ENCODE measurements at regions not wholly inside any gene's neighbourhood (a gene's known extent, or its start where the extent isn't known, plus 50 kb on each side); places are given as distances from the start of the nearest gene placed in this dataset.

DNA sequence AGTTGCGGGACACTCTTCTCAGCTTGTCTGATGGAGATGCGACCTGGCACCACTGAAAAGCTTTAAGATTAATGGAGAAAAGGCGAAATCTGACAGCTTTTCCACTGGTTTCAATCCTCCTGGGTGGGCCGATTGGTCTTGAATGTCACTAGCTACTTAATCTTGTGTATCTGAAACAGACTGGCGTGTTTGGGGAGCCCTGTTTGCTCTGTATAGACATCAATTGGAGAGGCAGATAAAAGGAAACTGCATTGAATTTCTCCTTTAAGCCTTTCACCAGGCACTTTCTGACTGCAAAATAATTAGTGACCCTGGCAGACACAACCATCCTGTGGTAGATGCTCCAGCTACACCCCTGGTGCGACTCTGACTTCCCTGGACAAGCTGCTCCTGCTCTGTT is 224.2 kb downstream of the NDUFS4 start:
- Histone ChIP-seq H3K9ac (ENCODE audit: low read length) (no peak overlapping the region; the same call in 1 of the 2 replicates), H3K4me3 (ENCODE audit: low read depth, low read length, poor library complexity, severe bottlenecking) (no peak overlapping the region), H3K9me2 (ENCODE audit: low read depth, low read length) (no peaks in the 10 kb centered on the region), H3K4me1 (ENCODE audit: insufficient read depth, low read length, severe bottlenecking) (peaks cover 49% of the 10 kb centered on the region), H3K36me3 (ENCODE audit: insufficient read depth, low read length) (no peaks in the 10 kb centered on the region), H3K4me2 (ENCODE audit: low read length) (no peak overlapping the region), H4K20me1 (ENCODE audit: insufficient read depth, low read length) (no peaks in the 10 kb centered on the region), H3K27me3 (ENCODE audit: insufficient read depth, low read length) (no peaks in the 10 kb centered on the region), H2AFZ (ENCODE audit: low read length) (no peak overlapping the region; the same call in 1 of the 2 replicates), H3K27ac (ENCODE audit: low read depth, low read length, poor library complexity, severe bottlenecking) (peak overlapping the region; percentile 76), H3K79me2 (ENCODE audit: insufficient read depth, low read length) (no peaks in the 10 kb centered on the region), H3K9me3 (ENCODE audit: low read length) (peaks cover 3% of the 10 kb centered on the region; the same call in 1 of the 2 replicates), H3F3A (ENCODE audit: insufficient read depth, low read length) (no peaks in the 10 kb centered on the region)
- TF ChIP-seq EZH2 (IDR thresholded peaks at IDR 0.05; ENCODE audit: borderline replicate concordance, low read length): no peak
- TF ChIP-seq, protein P1, sequence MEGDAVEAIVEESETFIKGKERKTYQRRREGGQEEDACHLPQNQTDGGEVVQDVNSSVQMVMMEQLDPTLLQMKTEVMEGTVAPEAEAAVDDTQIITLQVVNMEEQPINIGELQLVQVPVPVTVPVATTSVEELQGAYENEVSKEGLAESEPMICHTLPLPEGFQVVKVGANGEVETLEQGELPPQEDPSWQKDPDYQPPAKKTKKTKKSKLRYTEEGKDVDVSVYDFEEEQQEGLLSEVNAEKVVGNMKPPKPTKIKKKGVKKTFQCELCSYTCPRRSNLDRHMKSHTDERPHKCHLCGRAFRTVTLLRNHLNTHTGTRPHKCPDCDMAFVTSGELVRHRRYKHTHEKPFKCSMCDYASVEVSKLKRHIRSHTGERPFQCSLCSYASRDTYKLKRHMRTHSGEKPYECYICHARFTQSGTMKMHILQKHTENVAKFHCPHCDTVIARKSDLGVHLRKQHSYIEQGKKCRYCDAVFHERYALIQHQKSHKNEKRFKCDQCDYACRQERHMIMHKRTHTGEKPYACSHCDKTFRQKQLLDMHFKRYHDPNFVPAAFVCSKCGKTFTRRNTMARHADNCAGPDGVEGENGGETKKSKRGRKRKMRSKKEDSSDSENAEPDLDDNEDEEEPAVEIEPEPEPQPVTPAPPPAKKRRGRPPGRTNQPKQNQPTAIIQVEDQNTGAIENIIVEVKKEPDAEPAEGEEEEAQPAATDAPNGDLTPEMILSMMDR (IDR thresholded peaks at IDR 0.05; ENCODE audit: low read length): no peak

DNA sequence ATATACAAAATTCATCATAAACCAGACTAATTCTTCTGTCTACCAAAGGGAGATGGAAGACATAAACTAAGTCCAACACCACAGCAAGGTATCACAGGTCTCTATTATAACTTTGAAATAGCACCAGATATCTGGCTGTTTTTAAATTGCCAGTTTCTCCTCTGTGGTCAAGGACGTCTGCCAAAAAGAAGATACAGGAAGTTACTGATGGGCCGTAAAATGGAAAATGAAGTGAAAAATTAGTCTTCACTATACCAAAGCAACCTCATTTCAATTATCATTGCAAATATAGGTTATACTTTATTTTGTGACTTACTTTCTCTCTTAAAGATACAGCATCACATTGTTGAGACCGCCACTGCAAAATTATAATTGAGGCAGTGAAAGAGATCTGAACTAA is 225.5 kb downstream of the NDUFS4 start:
- Histone ChIP-seq H3K4me2 (ENCODE audit: low read length) (peak overlapping the region; percentile 43), H3K27ac (ENCODE audit: low read depth, low read length, poor library complexity, severe bottlenecking) (peak overlapping the region; percentile 76), H3K79me2 (ENCODE audit: insufficient read depth, low read length) (no peaks in the 10 kb centered on the region), H3K9me2 (ENCODE audit: low read depth, low read length) (no peaks in the 10 kb centered on the region), H3K36me3 (ENCODE audit: insufficient read depth, low read length) (no peaks in the 10 kb centered on the region), H3F3A (ENCODE audit: insufficient read depth, low read length) (no peaks in the 10 kb centered on the region), H4K20me1 (ENCODE audit: insufficient read depth, low read length) (no peaks in the 10 kb centered on the region), H2AFZ (ENCODE audit: low read length) (no peak overlapping the region), H3K9ac (ENCODE audit: low read length) (peak overlapping the region; percentile 25; the same call in 1 of the 2 replicates), H3K27me3 (ENCODE audit: insufficient read depth, low read length) (no peaks in the 10 kb centered on the region), H3K4me1 (ENCODE audit: insufficient read depth, low read length, severe bottlenecking) (peaks cover 45% of the 10 kb centered on the region), H3K4me3 (ENCODE audit: low read depth, low read length, poor library complexity, severe bottlenecking) (no peak overlapping the region), H3K9me3 (ENCODE audit: low read length) (peaks cover 3% of the 10 kb centered on the region; the same call in 1 of the 2 replicates)
- TF ChIP-seq, protein P1 (IDR thresholded peaks at IDR 0.05; ENCODE audit: low read length): no peak
- TF ChIP-seq EZH2 (IDR thresholded peaks at IDR 0.05; ENCODE audit: borderline replicate concordance, low read length): no peak

DNA sequence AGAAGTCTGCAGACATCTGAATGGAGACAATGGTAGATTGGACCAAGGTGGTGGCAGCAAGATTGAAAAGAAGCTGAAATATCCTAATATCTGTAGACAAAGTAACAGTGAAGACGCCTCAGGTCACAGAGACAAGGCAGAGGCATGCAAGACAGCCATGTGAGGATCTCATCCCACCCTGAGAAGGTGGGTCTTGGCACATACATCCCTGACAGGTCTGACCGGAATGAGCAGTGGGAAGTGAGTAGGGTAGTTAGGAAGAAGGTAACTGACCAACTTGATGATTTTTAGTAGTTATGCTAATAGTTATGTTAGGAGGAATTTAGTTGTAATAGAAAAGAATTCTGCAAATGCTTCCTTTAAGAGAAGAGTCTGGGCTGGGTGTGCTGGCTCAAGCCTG is 229.6 kb downstream of the NDUFS4 start:
- no peak for TF ChIP-seq EZH2 (IDR thresholded peaks at IDR 0.05; ENCODE audit: borderline replicate concordance, low read length)
- TF ChIP-seq, protein P1 (IDR thresholded peaks at IDR 0.05; ENCODE audit: low read length): no peak
- no peaks in the 10 kb centered on the region for H3K36me3 ChIP-seq (ENCODE audit: insufficient read depth, low read length)

More for the DNA sequence above, 229.6 kb downstream of the NDUFS4 start:
- Histone ChIP-seq H3K79me2 (ENCODE audit: insufficient read depth, low read length) (no peaks in the 10 kb centered on the region), H3K4me1 (ENCODE audit: insufficient read depth, low read length, severe bottlenecking) (peaks cover 24% of the 10 kb centered on the region), H3K27ac (ENCODE audit: low read depth, low read length, poor library complexity, severe bottlenecking) (no peak overlapping the region), H3K9ac (ENCODE audit: low read length) (no peak overlapping the region), H3K4me3 (ENCODE audit: low read depth, low read length, poor library complexity, severe bottlenecking) (no peak overlapping the region), H3K4me2 (ENCODE audit: low read length) (no peak overlapping the region), H2AFZ (ENCODE audit: low read length) (no peak overlapping the region), H3K27me3 (ENCODE audit: insufficient read depth, low read length) (no peaks in the 10 kb centered on the region), H3K9me2 (ENCODE audit: low read depth, low read length) (no peaks in the 10 kb centered on the region), H3F3A (ENCODE audit: insufficient read depth, low read length) (no peaks in the 10 kb centered on the region), H4K20me1 (ENCODE audit: insufficient read depth, low read length) (no peaks in the 10 kb centered on the region), H3K9me3 (ENCODE audit: low read length) (peaks cover 3% of the 10 kb centered on the region; the same call in 1 of the 2 replicates)

Measured in OCI-LY1 (cell line).